ENCODE measurements at regions not wholly inside any gene's neighbourhood (a gene's known extent, or its start where the extent isn't known, plus 50 kb on each side); places are given as distances from the start of the nearest gene placed in this dataset.
"Not testable (repeated sequence)": the region's sequence is repeated elsewhere in the genome, so short reads cannot be mapped to it uniquely, and the experiment has no call there.

GRCh38 chr5:82942083-82942881 lies 134.9 kb downstream of the TMEM167A start:
- TF ChIP-seq POLR2AphosphoS5 (IDR thresholded peaks at IDR 0.05; ENCODE audit: low read depth), result no peak
- Histone ChIP-seq H3K27me3 (ENCODE audit: insufficient read depth, poor library complexity, severe bottlenecking) (no peaks in the 10 kb centered on the region), H3K4me3 (replicated peaks; ENCODE audit: insufficient read depth, low read length) (no peak overlapping the region), H3K27ac (replicated peaks) (no peak overlapping the region)
- no peak for DNase-seq (ENCODE audit: low read depth in 1 of 2, low spot score in 1 of 2)

GRCh38 chr5:82938901-82939725 lies 138.1 kb downstream of the TMEM167A start:
- no peak for DNase-seq (ENCODE audit: low read depth in 1 of 2, low spot score in 1 of 2)
- no peak overlapping the region for H3K27ac ChIP-seq (replicated peaks)
- no peak for TF ChIP-seq POLR2AphosphoS5 (IDR thresholded peaks at IDR 0.05; ENCODE audit: low read depth)
- TF ChIP-seq GABPA (IDR thresholded peaks at IDR 0.05; ENCODE audit: low read depth), result no peak
- no peak for TF ChIP-seq REST (IDR thresholded peaks at IDR 0.05; ENCODE audit: insufficient replicate concordance, low read depth)
- TF ChIP-seq SPI1 (IDR thresholded peaks at IDR 0.05; ENCODE audit: borderline replicate concordance, low read depth), result no peak
- TF ChIP-seq CTCF (IDR thresholded peaks at IDR 0.05; ENCODE audit: insufficient read depth, low read length), result no peak
- no peaks in the 10 kb centered on the region for H3K27me3 ChIP-seq (ENCODE audit: insufficient read depth, poor library complexity, severe bottlenecking)
- H3K4me3 ChIP-seq (replicated peaks; ENCODE audit: insufficient read depth, low read length), result no peak overlapping the region

GRCh38 chr5:82932473-82933220 lies 144.5 kb downstream of the TMEM167A start:
- H3K27ac ChIP-seq (replicated peaks); DNase-seq (ENCODE audit: low read depth in 1 of 2, low spot score in 1 of 2); H3K27me3 ChIP-seq (ENCODE audit: insufficient read depth, poor library complexity, severe bottlenecking); H3K4me3 ChIP-seq (replicated peaks; ENCODE audit: insufficient read depth, low read length): not testable (repeated sequence)

GRCh38 chr5:82931110-82931509 lies 146.1 kb downstream of the TMEM167A start:
- Histone ChIP-seq H3K27me3 (ENCODE audit: insufficient read depth, poor library complexity, severe bottlenecking) (no peaks in the 10 kb centered on the region), H3K4me3 (replicated peaks; ENCODE audit: insufficient read depth, low read length) (no peak overlapping the region), H3K27ac (replicated peaks) (no peak overlapping the region)
- DNase-seq (ENCODE audit: low read depth in 1 of 2, low spot score in 1 of 2), result no peak
- no peak for TF ChIP-seq CTCF (IDR thresholded peaks at IDR 0.05; ENCODE audit: insufficient read depth, low read length)
- TF ChIP-seq POLR2AphosphoS5 (IDR thresholded peaks at IDR 0.05; ENCODE audit: low read depth), result no peak
- no peak for TF ChIP-seq SPI1 (IDR thresholded peaks at IDR 0.05; ENCODE audit: borderline replicate concordance, low read depth)
- TF ChIP-seq REST (IDR thresholded peaks at IDR 0.05; ENCODE audit: insufficient replicate concordance, low read depth), result no peak
- TF ChIP-seq GABPA (IDR thresholded peaks at IDR 0.05; ENCODE audit: low read depth), result no peak

Measured in HL-60 (cell line).